Loucy (cell line): ENCODE measurements at regions not wholly inside any gene's neighbourhood (a gene's known extent, or its start where the extent isn't known, plus 50 kb on each side); places are given as distances from the start of the nearest gene placed in this dataset.

Source experiments
- EZH2phosphoT487 ChIP-seq: fragments of 200-600 bp; IDR thresholded peaks from 2 replicates; pipeline ENCODE4 v1.6.1; 2018; ENCODE audit warnings: antibody characterized with exemption, mild to moderate bottlenecking, moderate library complexity, borderline replicate concordance
- TF ChIP-seq, protein P1 (sequence below): fragments of 200-600 bp; sonication (generic); conservative IDR thresholded peaks from 2 replicates; pipeline ENCODE4 v1.5.1; 2014; ENCODE audit warnings: mild to moderate bottlenecking, antibody characterized with exemption, low read length

DNA sequence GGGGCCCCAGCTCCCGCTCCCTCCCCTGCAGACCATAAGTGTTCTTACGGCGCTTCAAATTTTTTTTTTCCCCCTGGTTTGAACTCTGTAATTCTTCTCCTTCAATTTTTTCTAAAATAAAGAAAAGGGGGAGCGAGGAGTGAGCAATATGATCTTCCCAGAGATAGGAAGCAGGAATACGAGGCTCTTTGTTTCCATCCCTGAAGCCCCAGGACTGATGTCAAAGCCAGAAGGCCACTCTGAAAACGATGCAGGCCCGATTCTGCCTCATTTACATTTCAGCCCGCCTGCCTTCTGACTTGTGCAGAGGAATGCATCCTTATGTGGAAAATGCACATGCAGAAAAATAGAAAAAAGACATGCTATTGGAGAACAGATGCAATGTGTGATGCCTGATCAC lies 401.5 kb upstream of the MKI67 start:
- TF ChIP-seq, protein P1, sequence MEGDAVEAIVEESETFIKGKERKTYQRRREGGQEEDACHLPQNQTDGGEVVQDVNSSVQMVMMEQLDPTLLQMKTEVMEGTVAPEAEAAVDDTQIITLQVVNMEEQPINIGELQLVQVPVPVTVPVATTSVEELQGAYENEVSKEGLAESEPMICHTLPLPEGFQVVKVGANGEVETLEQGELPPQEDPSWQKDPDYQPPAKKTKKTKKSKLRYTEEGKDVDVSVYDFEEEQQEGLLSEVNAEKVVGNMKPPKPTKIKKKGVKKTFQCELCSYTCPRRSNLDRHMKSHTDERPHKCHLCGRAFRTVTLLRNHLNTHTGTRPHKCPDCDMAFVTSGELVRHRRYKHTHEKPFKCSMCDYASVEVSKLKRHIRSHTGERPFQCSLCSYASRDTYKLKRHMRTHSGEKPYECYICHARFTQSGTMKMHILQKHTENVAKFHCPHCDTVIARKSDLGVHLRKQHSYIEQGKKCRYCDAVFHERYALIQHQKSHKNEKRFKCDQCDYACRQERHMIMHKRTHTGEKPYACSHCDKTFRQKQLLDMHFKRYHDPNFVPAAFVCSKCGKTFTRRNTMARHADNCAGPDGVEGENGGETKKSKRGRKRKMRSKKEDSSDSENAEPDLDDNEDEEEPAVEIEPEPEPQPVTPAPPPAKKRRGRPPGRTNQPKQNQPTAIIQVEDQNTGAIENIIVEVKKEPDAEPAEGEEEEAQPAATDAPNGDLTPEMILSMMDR = no peak
- no peak for TF ChIP-seq EZH2phosphoT487
